ENCODE measurements at regions not wholly inside any gene's neighbourhood (a gene's known extent, or its start where the extent isn't known, plus 50 kb on each side); places are given as distances from the start of the nearest gene placed in this dataset.

DNA sequence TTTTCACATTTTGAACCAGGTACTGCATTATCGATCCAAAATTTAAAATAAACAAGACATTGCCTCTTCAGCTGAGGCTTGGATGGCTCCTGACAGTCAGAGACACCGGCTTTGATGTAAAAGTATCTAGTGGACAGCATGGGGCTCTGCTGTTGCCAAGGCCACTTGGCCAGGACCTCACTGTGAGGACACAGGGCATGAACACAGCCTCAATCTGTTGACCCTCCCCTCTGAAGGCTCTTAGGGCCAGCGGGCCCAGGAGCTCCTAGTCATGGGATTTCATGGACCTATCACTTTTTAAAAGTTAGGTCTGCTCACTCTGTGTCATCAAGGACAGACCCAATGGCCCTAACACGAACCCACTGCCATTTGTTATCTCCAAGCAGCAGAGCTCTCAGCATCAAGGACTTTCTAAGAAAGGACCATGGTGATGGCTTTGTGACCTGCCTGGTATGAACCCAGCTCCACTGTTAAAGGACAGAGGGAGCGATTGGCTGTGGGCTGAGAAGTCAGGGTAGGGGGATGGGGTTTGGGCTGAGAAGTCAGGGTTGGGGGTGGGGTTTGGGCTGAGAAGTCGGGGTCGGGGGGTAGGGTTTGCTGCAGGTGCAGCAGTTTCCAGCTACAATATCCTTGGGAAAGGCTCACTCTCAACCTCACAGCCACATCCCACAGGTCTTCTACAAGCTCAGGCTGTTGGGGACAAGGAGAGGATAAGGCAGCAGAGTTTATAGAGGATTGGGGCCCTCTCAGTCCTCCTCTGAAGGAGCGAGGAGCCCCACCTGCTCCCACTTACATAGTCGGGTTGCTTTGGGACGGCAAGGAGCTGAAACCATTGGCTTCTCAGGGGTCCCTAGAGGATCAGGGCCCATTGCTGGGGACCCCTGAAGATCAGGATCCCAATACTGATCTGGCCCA, 146.8 kb downstream of the BARX1 start:
- TF ChIP-seq, protein P1, sequence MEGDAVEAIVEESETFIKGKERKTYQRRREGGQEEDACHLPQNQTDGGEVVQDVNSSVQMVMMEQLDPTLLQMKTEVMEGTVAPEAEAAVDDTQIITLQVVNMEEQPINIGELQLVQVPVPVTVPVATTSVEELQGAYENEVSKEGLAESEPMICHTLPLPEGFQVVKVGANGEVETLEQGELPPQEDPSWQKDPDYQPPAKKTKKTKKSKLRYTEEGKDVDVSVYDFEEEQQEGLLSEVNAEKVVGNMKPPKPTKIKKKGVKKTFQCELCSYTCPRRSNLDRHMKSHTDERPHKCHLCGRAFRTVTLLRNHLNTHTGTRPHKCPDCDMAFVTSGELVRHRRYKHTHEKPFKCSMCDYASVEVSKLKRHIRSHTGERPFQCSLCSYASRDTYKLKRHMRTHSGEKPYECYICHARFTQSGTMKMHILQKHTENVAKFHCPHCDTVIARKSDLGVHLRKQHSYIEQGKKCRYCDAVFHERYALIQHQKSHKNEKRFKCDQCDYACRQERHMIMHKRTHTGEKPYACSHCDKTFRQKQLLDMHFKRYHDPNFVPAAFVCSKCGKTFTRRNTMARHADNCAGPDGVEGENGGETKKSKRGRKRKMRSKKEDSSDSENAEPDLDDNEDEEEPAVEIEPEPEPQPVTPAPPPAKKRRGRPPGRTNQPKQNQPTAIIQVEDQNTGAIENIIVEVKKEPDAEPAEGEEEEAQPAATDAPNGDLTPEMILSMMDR (conservative IDR thresholded peaks at IDR 0.05): no peak
- H3K27ac ChIP-seq: no peak overlapping the region

DNA sequence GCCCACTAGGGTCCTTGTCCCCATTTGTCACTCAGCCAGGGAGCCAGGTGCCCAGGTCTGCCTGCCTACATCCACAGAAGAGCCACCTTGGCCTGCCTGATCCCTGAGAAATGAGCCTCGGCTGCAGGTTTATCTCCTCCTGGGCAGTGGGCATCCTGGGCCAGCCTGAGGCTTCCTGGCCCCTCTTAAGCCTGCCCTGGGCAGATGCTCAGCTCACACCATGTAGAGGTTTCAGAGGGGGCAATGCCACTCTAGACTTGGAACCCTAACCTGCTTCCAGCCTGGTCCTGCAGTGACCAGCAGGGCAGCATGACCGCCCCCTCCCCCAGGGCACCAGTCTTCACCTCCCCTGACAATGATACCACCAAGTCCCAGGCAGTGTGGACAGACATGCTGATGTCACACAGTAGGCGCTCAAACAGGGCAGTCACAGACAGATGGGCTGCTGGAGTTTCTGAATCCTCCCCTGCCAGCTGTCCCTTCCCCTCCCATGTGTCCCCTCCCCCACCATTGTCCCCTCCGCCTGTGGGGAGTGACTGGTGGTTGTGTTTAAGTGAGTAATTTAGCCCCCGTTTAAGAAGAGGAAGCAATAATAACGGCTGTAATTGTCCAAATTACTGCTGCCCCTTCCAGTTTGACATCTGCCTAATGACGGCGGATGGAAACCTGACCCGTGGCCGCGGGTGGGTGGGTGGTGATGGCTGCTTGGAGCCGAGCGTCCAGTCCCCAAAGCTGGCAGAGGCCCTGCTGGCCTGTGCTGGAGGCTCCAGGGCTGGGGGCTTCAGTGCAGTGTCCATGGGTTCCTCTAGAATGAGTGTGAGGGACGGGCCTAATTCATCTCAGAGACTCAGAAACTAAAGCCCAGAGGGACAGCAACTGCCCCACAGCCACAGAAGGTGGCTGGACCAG, 147.7 kb downstream of the BARX1 start:
- no peak overlapping the region for H3K27ac ChIP-seq
- TF ChIP-seq, protein P1 (conservative IDR thresholded peaks at IDR 0.05): no peak

DNA sequence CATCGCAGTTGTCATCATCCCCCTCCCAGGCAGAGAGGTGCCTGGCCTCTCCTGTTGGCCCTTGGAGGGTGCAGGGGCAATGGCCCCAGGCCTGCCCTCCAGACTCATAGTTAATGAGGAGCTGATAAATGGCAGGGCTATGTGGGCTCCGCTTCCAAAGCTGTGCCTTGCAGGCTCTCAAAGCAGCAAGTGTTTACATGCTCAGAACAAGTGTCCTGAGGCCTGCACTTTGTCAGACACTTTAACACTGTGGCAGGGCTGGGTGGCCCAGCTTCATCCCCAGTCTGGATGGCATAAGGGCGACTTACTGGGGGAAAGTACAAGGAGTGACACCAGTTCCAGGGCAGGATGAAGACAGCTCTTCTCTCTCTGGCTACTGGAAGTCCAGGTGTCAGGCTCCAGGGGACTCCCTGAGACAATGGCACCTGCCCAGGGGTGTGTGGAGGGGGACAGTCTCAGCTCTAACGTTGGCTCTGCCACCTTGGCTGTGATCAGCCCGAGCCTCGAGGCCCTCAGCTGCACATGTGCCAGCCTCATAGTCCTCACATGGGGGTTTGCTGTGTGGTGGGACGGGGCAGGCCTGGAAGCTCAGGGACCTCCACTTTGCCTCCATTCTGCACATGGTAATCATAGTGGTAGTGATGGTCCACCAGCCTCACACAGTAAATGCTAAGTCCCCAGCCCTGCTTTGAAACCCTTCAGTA, 153.4 kb downstream of the BARX1 start:
- no peak overlapping the region for H3K27ac ChIP-seq
- TF ChIP-seq, protein P1 (conservative IDR thresholded peaks at IDR 0.05): no peak

DNA sequence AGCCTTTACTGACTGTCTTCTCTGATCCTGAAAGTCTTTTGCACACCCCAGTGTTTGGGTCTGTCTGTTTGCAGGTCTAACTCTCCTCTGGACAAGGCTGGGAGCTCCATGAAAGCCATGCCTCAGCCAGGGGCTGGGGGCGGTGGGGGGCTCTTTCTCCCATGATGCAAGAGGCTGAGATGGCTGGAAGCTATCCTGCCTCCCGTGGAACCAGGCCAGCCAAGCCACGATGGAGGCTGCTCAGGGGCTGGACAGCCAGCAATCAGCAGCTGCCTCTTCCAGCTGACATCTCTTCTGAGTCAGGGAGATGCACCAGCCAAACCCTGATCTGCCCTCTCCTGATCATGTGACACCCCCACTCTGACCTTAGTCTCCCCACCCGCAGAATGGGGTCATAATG, 154.0 kb downstream of the BARX1 start:
- no peak overlapping the region for H3K27ac ChIP-seq
- TF ChIP-seq, protein P1 (conservative IDR thresholded peaks at IDR 0.05): no peak

DNA sequence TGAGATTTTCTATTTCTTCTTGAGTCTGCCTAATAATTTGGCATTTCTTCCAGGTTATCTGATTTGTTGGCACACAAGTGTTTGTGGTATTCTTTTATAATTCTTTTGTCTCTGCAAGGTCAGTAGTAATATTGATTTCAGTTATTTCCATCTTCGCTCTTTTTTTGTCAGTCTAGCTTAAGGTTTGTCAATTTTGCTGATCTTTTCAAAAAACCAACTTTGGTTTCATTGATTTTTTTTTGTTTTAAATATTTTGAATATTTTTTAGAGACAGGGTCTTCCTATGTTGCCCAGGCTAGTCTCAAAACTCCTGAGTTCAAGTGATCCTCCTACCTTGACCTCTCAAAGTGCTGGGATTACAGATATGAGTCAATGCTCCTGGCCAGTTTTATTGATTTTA, 162.8 kb downstream of the BARX1 start:
- TF ChIP-seq, protein P1 (conservative IDR thresholded peaks at IDR 0.05): no peak

DNA sequence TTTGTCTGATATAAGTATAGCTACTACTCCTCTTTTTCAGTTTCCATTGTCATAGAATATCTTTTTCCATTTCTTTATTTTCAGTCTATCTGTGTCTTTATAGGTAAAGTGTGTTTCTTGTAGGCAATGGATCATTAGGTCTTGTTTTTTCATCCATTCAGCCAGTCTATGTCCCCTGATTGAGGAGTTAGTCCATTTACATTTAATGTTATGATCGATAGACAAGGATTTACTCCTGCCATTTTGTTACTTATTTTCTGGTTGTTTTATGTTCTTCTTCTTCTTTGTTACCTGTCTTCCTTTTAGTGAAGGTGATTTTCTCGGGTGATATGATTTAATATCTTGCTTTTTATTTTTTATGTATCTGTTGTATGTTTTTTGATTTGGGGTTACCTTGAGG, 169.0 kb downstream of the BARX1 start:
- H3K27ac ChIP-seq: no peak overlapping the region
- TF ChIP-seq, protein P1 (conservative IDR thresholded peaks at IDR 0.05): no peak

More for the DNA sequence above, 162.8 kb downstream of the BARX1 start:
- no peak overlapping the region for H3K27ac ChIP-seq

Data from VCaP (cell line).